ENCODE measurements at regions not wholly inside any gene's neighbourhood (a gene's known extent, or its start where the extent isn't known, plus 50 kb on each side); places are given as distances from the start of the nearest gene placed in this dataset.
"Not testable (repeated sequence)": the region's sequence is repeated elsewhere in the genome, so short reads cannot be mapped to it uniquely, and the experiment has no call there.

- DNase-seq, result not testable (repeated sequence)
These were observed 117.8 kb downstream of the TLR5 start for GRCh38 chr1:223025190-223025734.

- not testable (repeated sequence) for DNase-seq
These were observed 116.4 kb downstream of the TLR5 start for GRCh38 chr1:223026639-223027038.

- no peak for DNase-seq
These were observed 112.9 kb downstream of the TLR5 start for GRCh38 chr1:223029985-223030769.

- no peak for DNase-seq
These were observed 112.1 kb downstream of the TLR5 start for GRCh38 chr1:223030871-223031400.

- no peak for DNase-seq
These were observed 111.1 kb downstream of the TLR5 start for GRCh38 chr1:223031733-223032601.

- no peak for DNase-seq
These were observed 109.4 kb downstream of the TLR5 start for GRCh38 chr1:223033658-223034057.

- DNase-seq, result no peak
These were observed 108.7 kb downstream of the TLR5 start for GRCh38 chr1:223034270-223034798.

- no peak for DNase-seq
These were observed 107.1 kb downstream of the TLR5 start for GRCh38 chr1:223035724-223036478.

- DNase-seq, result no peak
These were observed 106.6 kb downstream of the TLR5 start for GRCh38 chr1:223036479-223036845.

GRCh38 chr1:223037845-223038244 is 105.2 kb downstream of the TLR5 start:
- DNase-seq, result no peak

- no peak for DNase-seq
These were observed 104.6 kb downstream of the TLR5 start for GRCh38 chr1:223038288-223039006.

- no peak for DNase-seq
These were observed 103.1 kb downstream of the TLR5 start for GRCh38 chr1:223039990-223040389.

GRCh38 chr1:223041481-223041880 is 101.6 kb downstream of the TLR5 start:
- no peak for DNase-seq

GRCh38 chr1:223045164-223045957 is 97.7 kb downstream of the TLR5 start:
- no peak for DNase-seq

GRCh38 chr1:223046011-223046410 is 97.0 kb downstream of the TLR5 start:
- DNase-seq, result no peak

GRCh38 chr1:223046463-223046862 is 96.6 kb downstream of the TLR5 start:
- not testable (repeated sequence) for DNase-seq

GRCh38 chr1:223048026-223048425 is 95.0 kb downstream of the TLR5 start:
- no peak for DNase-seq

- DNase-seq, result no peak
These were observed 90.6 kb downstream of the TLR5 start for GRCh38 chr1:223052462-223052861.

GRCh38 chr1:223052931-223053330 is 90.1 kb downstream of the TLR5 start:
- no peak for DNase-seq

GRCh38 chr1:223056802-223057201 is 86.2 kb downstream of the TLR5 start:
- DNase-seq, result no peak

- DNase-seq, result no peak
These were observed 85.4 kb downstream of the TLR5 start for GRCh38 chr1:223057569-223058093.

Measured in DMS 273 treated with DMSO at 0.1 percent for 48 hours (cell line).